CD14-positive monocyte (primary cell): ENCODE measurements at regions not wholly inside any gene's neighbourhood (a gene's known extent, or its start where the extent isn't known, plus 50 kb on each side); places are given as distances from the start of the nearest gene placed in this dataset.

Experiments used
- DNase-seq, 3 donors: peaks; one replicate each; pipeline ENCODE4 v3.0.0-alpha.2; 2011 to 2022
- H2AFZ ChIP-seq: 2 replicates; pipeline ENCODE4 v1.6.0; 2012; ENCODE audit warnings: mild to moderate bottlenecking, low read depth, low read length, inconsistent platforms; ENCODE audit not compliant: insufficient read depth, poor library complexity, severe bottlenecking
- H3K27ac ChIP-seq, 2 donors: 1 replicate in 1 of 2; 2 replicates in 1 of 2; pipeline ENCODE4 v1.5.1; 2012 to 2013; ENCODE audit warnings: low read length in 2 of 2, control low read depth in 1 of 2, inconsistent platforms in 1 of 2, low read depth in 1 of 2, mild to moderate bottlenecking in 1 of 2
- H3K27me3 ChIP-seq, 2 donors: one replicate each; pipeline versions ENCODE4 v1.6.0 to v1.6.1; 2011 to 2013; ENCODE audit warnings: low read length in 2 of 2; ENCODE audit not compliant: control insufficient read depth in 2 of 2, insufficient read depth in 2 of 2
- H3K36me3 ChIP-seq, 2 donors: replicated peaks in 1 of 2; 1 replicate in 1 of 2; 2 replicates in 1 of 2; pipeline versions ENCODE4 v1.5.1 to v1.6.1; 2012 to 2013; ENCODE audit warnings: low read length in 2 of 2, control low read depth in 1 of 2, inconsistent platforms in 1 of 2, mild to moderate bottlenecking in 1 of 2; ENCODE audit not compliant: insufficient read depth in 2 of 2, control insufficient read depth in 1 of 2
- H3K4me1 ChIP-seq, 2 donors: 1 replicate in 1 of 2; 2 replicates in 1 of 2; pipeline versions ENCODE4 v1.5.1 to v1.6.1; 2012 to 2013; ENCODE audit warnings: low read length in 2 of 2, control low read depth in 1 of 2, inconsistent platforms in 1 of 2, mild to moderate bottlenecking in 1 of 2, moderate library complexity in 1 of 2; ENCODE audit not compliant: insufficient read depth in 2 of 2, control insufficient read depth in 1 of 2
- H3K4me2 ChIP-seq: replicated peaks from 2 replicates; pipeline ENCODE3; 2012; ENCODE audit warnings: low read length, moderate library complexity, mild to moderate bottlenecking; ENCODE audit not compliant: poor library complexity, severe bottlenecking; ENCODE audit errors: extremely low read depth
- H3K4me3 ChIP-seq, 3 experiments: fragments of 200-600 bp in 1 of 3; sonication (generic) in 1 of 3; replicated peaks in 1 of 3; 1 replicate in 2 of 3; 2 replicates in 1 of 3; pipeline ENCODE4 v1.5.1; 2011 to 2013; ENCODE audit warnings: low read length in 3 of 3, mild to moderate bottlenecking in 3 of 3, control low read depth in 2 of 3, low read depth in 2 of 3, inconsistent platforms in 1 of 3, moderate library complexity in 1 of 3
- H3K79me2 ChIP-seq: 2 replicates; pipeline ENCODE4 v1.6.0; 2012; ENCODE audit warnings: mild to moderate bottlenecking, control low read depth, inconsistent platforms, low read length, moderate library complexity; ENCODE audit not compliant: insufficient read depth
- H3K9ac ChIP-seq: 2 replicates; pipeline ENCODE4 v1.6.0; 2017; ENCODE audit warnings: low read length, mild to moderate bottlenecking; ENCODE audit not compliant: insufficient read depth, poor library complexity, severe bottlenecking
- H3K9me3 ChIP-seq, 2 donors: replicated peaks in 1 of 2; 1 replicate in 1 of 2; 2 replicates in 1 of 2; pipeline versions ENCODE4 v1.5.1 to v1.6.1; 2012 to 2013; ENCODE audit warnings: low read length in 2 of 2, control low read depth in 1 of 2; ENCODE audit not compliant: control insufficient read depth in 1 of 2, insufficient read depth in 1 of 2
- H4K20me1 ChIP-seq: 2 replicates; pipeline ENCODE4 v1.6.0; 2012; ENCODE audit warnings: mild to moderate bottlenecking, low read length, control low read depth, moderate library complexity; ENCODE audit not compliant: insufficient read depth
- H3K27ac Mint-ChIP-seq, 7 donors: one replicate each; pipeline ENCODE4 v1.8.0; 2020; ENCODE audit warnings: mild to moderate bottlenecking in 7 of 7, mixed read lengths in 7 of 7, moderate library complexity in 6 of 7, inconsistent platforms in 2 of 7
- H3K27me3 Mint-ChIP-seq, 3 donors: one replicate each; pipeline ENCODE4 v1.8.0; 2021 to 2022; ENCODE audit warnings: low read depth in 3 of 3, mild to moderate bottlenecking in 3 of 3, mixed read lengths in 3 of 3, moderate library complexity in 3 of 3, inconsistent platforms in 1 of 3
- H3K36me3 Mint-ChIP-seq, 2 donors: one replicate each; pipeline ENCODE4 v1.8.0; 2020; ENCODE audit warnings: mixed read lengths in 2 of 2, inconsistent platforms in 1 of 2, mild to moderate bottlenecking in 1 of 2
- H3K4me1 Mint-ChIP-seq: one replicate; pipeline ENCODE4 v1.8.0; 2020; ENCODE audit warnings: mild to moderate bottlenecking, mixed read lengths
- H3K4me3 Mint-ChIP-seq, 2 donors: one replicate each; pipeline ENCODE4 v1.8.0; 2020; ENCODE audit warnings: mild to moderate bottlenecking in 2 of 2, mixed read lengths in 2 of 2, moderate library complexity in 1 of 2
- H3K9me3 Mint-ChIP-seq, 7 donors: one replicate each; pipeline ENCODE4 v1.8.0; 2020 to 2022; ENCODE audit warnings: mixed read lengths in 7 of 7, mild to moderate bottlenecking in 6 of 7, moderate library complexity in 6 of 7, inconsistent platforms in 2 of 7
- WGBS: methylation state at CpG from one replicate; pipeline ENCODE4 v1.1.5; 2013; ENCODE audit warnings: missing lambda C conversion rate; ENCODE audit not compliant: insufficient coverage; 5-methylcytosine and 5-hydroxymethylcytosine counted together
- intact Hi-C, 2 donors: fragments of 100-400 bp; cut with micrococcal nuclease; formaldehyde crosslinking; loops; one replicate each; pipeline versions ENCODE4 v1.15.0 to v1.15.1; 2023
- TF ChIP-seq, protein P1 (sequence below): fragments of 200-600 bp; IDR thresholded peaks from one replicate; pipeline ENCODE4 v1.8.0; 2022; ENCODE audit warnings: antibody characterized with exemption, mild to moderate bottlenecking

DNA sequence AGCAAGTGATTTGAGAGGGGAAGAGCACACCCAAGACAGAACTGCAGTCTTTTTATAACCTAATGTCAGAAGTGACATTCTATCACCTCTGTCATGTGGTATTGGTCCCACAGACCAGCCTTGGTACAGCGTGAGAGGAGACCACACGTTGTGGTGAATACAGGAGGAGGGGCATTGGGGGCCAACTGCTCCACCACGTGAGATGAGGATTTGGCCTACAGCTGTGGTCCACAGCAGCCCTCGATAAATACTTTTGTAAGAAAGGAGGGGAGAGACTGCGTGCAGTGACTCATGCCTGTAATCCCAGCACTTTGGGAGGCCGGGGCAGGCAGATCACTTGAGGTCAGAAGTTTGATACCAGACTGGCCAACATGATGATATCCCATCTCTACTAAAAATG, 243.1 kb downstream of the FGFR2 start:
- Histone ChIP-seq H3K79me2 (no peaks in the 10 kb centered on the region), H4K20me1 (no peaks in the 10 kb centered on the region), H3K36me3 (no peaks in the 10 kb centered on the region), H3K27ac (no peak overlapping the region), H3K9me3 (peaks cover 0 to 14% of the 10 kb centered on the region in 2 donors), H3K9ac (no peak overlapping the region), H3K4me1 (no peaks in the 10 kb centered on the region), H2AFZ (no peak overlapping the region), H3K4me2 (no peak overlapping the region), H3K27me3 (no peaks in the 10 kb centered on the region), H3K4me3 (no peak overlapping the region)
- no peaks in the 10 kb centered on the region for H3K4me1 Mint-ChIP-seq
- no peak overlapping the region for H3K27ac Mint-ChIP-seq
- H3K36me3 Mint-ChIP-seq, result no peaks in the 10 kb centered on the region
- H3K4me3 Mint-ChIP-seq, result no peak overlapping the region
- WGBS, result 96% methylated on average over 4 of the region's 6 CpGs
- peaks cover 1 to 28% (median 5%) of the 10 kb centered on the region in 7 donors for H3K9me3 Mint-ChIP-seq
- TF ChIP-seq, protein P1, sequence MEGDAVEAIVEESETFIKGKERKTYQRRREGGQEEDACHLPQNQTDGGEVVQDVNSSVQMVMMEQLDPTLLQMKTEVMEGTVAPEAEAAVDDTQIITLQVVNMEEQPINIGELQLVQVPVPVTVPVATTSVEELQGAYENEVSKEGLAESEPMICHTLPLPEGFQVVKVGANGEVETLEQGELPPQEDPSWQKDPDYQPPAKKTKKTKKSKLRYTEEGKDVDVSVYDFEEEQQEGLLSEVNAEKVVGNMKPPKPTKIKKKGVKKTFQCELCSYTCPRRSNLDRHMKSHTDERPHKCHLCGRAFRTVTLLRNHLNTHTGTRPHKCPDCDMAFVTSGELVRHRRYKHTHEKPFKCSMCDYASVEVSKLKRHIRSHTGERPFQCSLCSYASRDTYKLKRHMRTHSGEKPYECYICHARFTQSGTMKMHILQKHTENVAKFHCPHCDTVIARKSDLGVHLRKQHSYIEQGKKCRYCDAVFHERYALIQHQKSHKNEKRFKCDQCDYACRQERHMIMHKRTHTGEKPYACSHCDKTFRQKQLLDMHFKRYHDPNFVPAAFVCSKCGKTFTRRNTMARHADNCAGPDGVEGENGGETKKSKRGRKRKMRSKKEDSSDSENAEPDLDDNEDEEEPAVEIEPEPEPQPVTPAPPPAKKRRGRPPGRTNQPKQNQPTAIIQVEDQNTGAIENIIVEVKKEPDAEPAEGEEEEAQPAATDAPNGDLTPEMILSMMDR, result no peak
- intact Hi-C loops, result no loop called here
- H3K27me3 Mint-ChIP-seq, result peaks cover 0 to 4% (median 3%) of the 10 kb centered on the region in 3 donors
- DNase-seq, result no peak

DNA sequence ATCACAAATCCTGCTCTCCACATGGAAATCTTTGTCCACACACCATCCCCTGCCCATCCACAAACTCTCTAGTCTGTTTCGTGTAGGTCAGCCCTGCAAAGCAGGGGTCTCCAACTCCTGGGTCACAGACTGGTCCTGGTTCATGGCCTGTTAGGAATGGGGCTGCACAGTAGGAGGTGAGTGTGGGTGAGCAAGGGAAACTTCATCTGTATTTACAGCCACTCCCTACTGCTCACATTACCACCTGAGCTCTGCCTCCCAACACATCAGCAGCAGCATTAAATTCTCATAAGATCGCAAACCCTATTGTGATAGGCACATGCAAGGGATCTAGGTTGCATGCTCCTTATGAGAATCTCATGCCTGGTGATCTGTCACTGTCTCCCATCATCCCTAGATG, 242.1 kb downstream of the FGFR2 start:
- no peak for DNase-seq
- H3K4me2 ChIP-seq, result no peak overlapping the region
- H4K20me1 ChIP-seq, result no peaks in the 10 kb centered on the region
- H3K4me1 Mint-ChIP-seq, result no peaks in the 10 kb centered on the region
- H3K9me3 Mint-ChIP-seq, result peaks cover 1 to 26% (median 5%) of the 10 kb centered on the region in 7 donors
- no peak overlapping the region for H3K9ac ChIP-seq
- H2AFZ ChIP-seq, result no peak overlapping the region
- no peaks in the 10 kb centered on the region for H3K4me1 ChIP-seq
- H3K9me3 ChIP-seq, result peaks cover 0 to 14% of the 10 kb centered on the region in 2 donors
- peaks cover 0 to 4% (median 3%) of the 10 kb centered on the region in 3 donors for H3K27me3 Mint-ChIP-seq
- H3K36me3 ChIP-seq, result no peaks in the 10 kb centered on the region
- H3K36me3 Mint-ChIP-seq, result no peaks in the 10 kb centered on the region
- H3K4me3 Mint-ChIP-seq, result no peak overlapping the region
- H3K27ac ChIP-seq, result no peak overlapping the region
- H3K27ac Mint-ChIP-seq, result no peak overlapping the region
- no peaks in the 10 kb centered on the region for H3K27me3 ChIP-seq
- TF ChIP-seq, protein P1, result no peak
- H3K4me3 ChIP-seq, result no peak overlapping the region
- intact Hi-C loops, result no loop called here
- WGBS, result 100% methylated on average over 1 of the region's 2 CpGs
- no peaks in the 10 kb centered on the region for H3K79me2 ChIP-seq
